Right lobe of liver (tissue), 4 donors: ENCODE measurements at regions not wholly inside any gene's neighbourhood (a gene's known extent, or its start where the extent isn't known, plus 50 kb on each side); places are given as distances from the start of the nearest gene placed in this dataset.

Experiments
- POLR2A ChIP-seq: fragments of 450-650 bp; IDR thresholded peaks from one replicate; pipeline ENCODE4 v1.6.1; 2017; ENCODE audit warnings: antibody characterized with exemption, mild to moderate bottlenecking
- TF ChIP-seq, protein P1 (sequence below), 4 donors: fragments of 200-600 bp in 3 of 4; fragments of 450-650 bp in 1 of 4; IDR thresholded peaks; one replicate each; pipeline versions ENCODE4 v1.5.1 to v1.8.0; 2016 to 2022; ENCODE audit warnings: antibody characterized with exemption in 4 of 4, mild to moderate bottlenecking in 2 of 4
- donor health status: DM: no; HTN: no; CAD: no.
- donor health status: DM: no; HTN: no; CAD: no.
- donor health status: DM: no; HTN: yes; CAD: no.

DNA sequence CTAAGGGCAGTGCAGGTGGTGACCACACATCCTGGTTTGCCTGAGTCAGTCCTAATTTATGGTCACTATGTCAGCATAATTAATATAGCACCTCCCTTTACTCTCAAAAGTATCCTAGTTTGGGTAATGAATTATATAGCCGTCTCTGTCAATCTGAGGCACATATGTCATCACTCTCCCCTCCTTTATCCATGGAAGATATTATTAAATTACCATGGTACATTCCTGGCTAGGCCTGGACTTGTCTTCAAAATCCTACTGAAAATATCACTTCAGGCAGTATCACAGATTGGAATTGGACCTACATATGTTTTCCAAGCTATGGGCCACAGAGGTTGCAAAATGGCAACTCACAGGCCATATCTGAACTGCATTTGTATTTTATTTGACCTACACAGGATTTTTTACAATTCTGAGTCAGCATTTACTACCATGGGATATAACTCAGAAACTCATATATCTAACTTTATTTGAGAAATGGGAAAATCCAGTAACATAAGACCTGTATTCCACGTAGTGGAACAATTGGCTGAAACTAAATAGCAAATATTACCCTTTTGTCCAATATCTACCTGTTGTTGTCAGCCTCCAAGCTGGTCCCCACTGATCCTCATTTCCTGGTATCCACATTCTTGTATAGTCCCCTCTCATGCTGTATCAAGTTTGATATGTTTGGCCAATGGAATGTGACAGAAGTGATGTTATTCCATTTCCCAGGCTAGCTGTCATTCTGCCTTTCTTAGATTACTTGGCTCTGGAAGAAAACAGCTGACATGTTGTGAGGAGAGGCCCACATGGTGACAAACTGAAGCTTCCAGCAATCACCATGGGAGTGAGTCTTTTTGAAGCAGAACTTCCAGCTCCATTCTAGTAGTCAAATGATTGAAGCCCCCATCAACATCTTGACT lies 102.5 kb upstream of the MDM1 start:
- TF ChIP-seq, protein P1, sequence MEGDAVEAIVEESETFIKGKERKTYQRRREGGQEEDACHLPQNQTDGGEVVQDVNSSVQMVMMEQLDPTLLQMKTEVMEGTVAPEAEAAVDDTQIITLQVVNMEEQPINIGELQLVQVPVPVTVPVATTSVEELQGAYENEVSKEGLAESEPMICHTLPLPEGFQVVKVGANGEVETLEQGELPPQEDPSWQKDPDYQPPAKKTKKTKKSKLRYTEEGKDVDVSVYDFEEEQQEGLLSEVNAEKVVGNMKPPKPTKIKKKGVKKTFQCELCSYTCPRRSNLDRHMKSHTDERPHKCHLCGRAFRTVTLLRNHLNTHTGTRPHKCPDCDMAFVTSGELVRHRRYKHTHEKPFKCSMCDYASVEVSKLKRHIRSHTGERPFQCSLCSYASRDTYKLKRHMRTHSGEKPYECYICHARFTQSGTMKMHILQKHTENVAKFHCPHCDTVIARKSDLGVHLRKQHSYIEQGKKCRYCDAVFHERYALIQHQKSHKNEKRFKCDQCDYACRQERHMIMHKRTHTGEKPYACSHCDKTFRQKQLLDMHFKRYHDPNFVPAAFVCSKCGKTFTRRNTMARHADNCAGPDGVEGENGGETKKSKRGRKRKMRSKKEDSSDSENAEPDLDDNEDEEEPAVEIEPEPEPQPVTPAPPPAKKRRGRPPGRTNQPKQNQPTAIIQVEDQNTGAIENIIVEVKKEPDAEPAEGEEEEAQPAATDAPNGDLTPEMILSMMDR (IDR thresholded peaks at IDR 0.05): no peak
- no peak for TF ChIP-seq POLR2A
